ENCODE measurements at regions not wholly inside any gene's neighbourhood (a gene's known extent, or its start where the extent isn't known, plus 50 kb on each side); places are given as distances from the start of the nearest gene placed in this dataset.

- DNase-seq, result no peak
Observed at GRCh38 chr5:40412771-40413170, 266.9 kb upstream of the PTGER4 start.

DNA sequence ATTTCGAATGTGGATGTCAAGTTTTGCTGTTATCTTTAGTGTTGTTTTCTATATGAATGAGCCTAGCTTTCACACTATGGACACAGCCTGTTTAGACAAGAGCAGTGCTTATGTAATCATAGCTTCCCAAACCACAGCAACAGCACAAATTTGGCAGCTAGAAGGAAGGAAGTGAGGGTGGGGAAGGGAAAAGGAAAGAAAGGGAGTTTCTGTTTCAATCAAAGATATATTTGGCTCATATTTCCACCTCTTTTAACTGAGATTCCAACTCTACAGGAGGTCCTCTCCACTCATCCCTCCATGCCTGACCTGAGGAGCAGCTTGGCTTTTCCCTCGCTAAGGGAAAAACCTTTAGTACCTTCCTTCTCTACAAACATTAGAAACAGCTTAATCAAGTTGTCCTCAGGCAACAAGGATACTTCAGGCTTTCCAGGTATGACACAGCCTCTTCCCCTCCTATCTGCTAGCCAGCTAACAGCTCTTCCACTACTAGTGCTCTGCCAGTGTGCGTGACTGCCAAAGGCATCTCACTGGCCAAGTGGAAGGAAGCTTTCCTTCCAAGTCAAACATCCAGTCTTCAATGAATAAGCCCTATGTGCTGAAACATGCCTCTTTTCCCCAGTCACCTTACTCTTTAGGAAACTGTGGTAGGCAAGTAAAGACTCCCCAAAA lies 268.6 kb upstream of the PTGER4 start:
- DNase-seq, result no peak

- DNase-seq, result no peak
Observed at GRCh38 chr5:40410231-40410861, 269.4 kb upstream of the PTGER4 start.

GRCh38 chr5:40409601-40410000 lies 270.1 kb upstream of the PTGER4 start:
- no peak for DNase-seq

DNA sequence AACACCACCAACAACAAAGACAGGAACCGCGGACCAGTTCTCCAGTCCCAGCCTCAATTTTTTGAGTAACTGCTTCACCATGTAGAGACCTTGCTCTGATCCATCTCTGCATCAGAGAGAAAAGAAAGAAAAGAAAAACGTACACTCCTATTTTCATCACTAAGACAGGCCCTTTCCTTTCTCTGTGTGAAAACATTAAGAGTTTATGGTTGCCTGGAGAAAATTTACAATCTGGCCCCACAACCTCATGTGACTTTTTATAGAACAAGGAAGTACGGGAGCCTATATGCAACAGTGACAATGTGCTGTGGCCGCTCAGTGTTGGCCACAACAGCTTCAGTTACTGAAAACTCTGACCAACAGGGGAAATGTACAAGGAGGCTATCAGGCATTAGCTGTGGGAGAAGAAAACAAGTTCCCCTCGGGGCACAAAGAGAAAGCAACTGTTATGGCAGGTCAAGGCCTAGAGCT lies 272.9 kb upstream of the PTGER4 start:
- no peak for DNase-seq

DNA sequence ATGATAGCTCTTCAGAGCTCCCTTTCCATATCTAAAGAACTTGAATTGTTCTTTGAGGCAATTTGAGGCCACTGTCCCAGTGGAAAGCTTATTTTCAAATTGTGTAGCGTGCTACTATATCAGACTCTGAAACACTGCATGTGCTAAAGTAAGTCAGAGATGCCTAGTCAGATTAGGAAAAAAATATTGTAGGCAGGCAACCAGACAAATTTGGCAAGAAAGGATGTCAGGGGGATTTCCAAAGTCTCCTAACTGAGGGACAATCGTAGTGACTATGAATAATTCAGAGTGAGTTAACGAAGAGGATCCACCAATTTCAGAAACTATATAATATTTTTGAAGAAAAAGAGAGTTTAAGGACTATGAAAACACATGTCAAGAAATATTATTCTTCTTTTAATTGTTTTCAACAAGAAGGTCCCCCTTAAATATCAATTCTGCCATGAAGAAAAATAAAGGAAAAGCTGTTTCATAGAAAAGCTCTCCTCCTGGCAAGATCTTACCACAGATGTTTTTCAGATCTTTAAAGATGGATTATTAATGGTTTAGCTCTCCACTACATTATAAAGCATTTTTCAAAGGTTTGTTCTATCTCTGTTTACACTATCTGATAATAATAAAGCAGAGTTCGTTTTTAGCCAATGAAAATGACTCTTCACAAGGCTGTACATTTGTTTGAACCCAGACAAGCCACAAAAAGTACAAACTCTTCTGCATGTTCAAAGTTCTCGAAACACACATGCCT lies 273.5 kb upstream of the PTGER4 start:
- no peak for DNase-seq

GRCh38 chr5:40405230-40405629 lies 274.5 kb upstream of the PTGER4 start:
- DNase-seq, result no peak

DNA sequence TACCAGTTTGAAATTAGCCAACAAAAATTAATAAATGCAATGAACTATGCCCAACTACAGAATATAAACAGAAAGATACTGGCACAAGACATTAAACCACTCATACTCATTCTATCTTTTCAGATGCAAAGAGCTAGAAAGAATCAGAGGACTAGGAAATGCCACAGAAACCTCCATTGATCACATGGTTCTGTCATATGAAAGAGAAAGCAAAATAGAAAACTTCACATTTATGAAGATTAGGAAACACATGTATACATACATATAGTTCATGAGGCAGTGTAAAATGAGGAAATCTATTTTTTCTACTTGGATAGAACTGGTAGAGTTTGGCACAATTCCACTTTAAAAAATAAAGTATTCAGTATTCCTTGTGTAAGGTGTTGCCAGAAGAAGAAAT lies 275.1 kb upstream of the PTGER4 start:
- no peak for DNase-seq

DNA sequence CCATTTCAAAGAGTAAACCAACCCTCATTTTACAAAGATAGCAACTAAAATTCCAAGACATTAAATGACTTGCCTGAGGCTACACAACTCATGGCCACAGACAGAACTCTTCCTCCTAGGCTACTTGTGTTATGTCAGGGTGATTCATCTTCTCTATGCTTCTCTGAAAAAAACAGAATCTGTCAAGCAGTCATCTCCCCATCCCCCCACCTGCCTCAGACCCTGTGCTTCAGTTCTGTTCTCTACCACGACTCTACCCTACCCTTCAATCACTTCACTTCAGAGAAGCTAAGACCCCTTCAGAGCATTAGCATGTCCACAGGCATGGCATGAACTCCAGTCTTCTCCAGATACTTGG lies 277.7 kb upstream of the PTGER4 start:
- DNase-seq, result no peak

GRCh38 chr5:40401284-40402006 lies 278.3 kb upstream of the PTGER4 start:
- DNase-seq, result no peak

GRCh38 chr5:40400245-40400644 lies 279.5 kb upstream of the PTGER4 start:
- DNase-seq, result no peak

DNA sequence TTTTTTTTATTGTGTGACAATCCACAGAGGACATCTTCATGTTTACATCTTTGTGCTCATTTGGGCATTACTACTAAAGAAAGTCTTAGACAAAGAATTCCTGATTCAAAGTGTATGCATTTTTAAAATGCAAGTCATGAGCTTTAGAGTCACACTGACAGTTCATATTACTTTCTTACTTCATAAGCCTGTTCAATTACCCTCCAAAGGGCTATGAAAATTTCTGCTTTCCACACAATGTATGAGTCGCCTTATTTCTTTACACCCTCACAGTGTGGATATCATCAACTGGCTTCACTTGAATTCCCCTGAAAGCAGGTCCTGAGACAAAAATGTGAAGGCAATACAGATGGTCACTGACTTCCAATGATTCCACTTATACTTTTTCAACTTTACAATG lies 280.4 kb upstream of the PTGER4 start:
- DNase-seq, result no peak

DNA sequence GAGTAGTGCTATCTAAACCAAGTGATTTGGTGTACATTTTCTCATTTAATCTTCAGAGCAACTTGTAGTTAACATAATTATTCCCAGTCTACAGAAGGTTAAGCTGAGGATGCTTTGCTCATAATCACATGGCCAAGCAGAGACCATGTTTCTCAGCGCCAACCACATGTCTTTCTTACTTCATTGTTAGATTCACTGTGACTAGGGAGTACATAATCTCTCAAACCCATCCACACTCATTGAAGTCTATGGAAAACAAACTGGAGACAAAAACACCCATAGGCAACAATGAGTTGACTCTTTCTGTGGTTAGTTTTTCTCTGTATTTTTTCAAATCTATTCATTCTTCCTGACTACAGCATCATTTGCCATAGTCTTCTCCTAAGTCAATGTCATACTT lies 281.7 kb upstream of the PTGER4 start:
- no peak for DNase-seq

DNA sequence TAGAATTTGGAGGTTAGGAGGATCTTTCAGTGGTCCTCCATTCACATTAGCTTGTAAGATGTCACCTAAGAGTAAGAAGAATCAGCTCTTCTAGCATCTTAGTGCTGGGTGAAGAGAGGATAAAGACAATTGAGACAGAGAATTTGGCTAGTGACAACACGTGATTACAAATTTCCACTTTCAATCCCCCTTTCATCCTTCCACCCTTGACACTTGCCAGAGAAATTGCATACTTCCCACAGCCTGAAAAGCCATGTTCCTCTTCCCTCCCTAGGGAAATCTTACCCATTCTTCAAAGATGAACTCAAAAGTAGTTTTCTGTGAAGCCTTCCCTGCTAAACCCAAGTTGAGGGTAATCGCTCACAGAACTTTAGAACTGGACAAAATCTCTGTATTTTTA lies 282.6 kb upstream of the PTGER4 start:
- DNase-seq, result no peak

DNA sequence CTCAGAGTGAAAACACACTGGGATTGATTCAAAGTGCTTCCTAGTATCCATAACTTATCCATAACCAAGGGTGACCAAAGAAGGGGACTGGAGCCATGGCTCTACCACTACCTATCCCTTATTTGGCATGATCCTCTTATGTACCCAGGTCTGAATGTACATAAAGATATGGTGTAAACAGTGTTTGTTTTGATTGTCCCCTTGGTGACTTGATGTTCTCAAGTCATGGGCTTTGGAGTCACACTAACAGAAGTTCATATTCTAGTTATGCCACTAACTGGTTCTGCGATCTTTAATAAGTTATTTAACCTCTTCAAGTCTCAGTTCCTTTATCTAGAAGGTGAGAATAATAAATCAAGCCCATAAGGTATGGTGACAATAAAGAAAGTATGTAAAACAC lies 283.4 kb upstream of the PTGER4 start:
- no peak for DNase-seq

DNA sequence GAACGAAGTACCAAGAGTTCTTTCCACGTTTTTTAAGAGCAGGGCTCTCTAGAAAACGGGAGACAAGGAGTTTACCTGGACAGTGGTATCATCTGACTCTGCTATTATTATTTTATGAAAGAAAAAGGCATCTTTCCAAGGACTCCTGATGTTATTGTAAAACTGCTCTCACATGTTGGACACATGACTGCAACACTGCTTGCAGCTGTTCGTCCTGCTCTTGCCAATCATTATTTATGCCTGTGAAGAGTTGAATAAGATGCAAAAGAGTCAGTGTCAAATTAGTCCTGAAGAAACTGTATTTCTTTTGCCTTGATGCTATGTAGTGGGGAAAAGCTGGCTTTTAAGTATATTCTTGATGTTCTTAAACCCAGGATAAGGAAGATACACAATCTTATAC lies 284.5 kb upstream of the PTGER4 start:
- no peak for DNase-seq

GRCh38 chr5:40394698-40395097 lies 285.0 kb upstream of the PTGER4 start:
- no peak for DNase-seq

DNA sequence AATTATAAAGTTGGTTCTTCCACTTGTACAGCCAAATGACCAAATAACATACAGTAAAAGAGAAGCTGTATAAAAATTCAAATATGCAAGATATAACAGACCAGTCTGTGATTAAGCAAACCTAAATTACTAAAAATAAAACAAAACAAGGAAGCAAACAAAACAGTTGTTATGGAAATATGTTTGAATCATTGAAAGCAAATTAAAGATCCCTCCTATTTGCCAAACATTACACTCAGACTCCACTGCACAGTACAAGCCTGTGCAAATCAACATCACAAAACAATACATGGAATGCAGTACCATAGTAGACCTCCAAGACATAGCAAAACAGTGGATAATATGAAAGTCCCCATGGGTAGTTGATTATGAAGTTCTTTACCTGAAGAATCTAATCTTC lies 288.1 kb upstream of the PTGER4 start:
- DNase-seq, result no peak

GRCh38 chr5:40390281-40391149 lies 289.2 kb upstream of the PTGER4 start:
- no peak for DNase-seq

DNA sequence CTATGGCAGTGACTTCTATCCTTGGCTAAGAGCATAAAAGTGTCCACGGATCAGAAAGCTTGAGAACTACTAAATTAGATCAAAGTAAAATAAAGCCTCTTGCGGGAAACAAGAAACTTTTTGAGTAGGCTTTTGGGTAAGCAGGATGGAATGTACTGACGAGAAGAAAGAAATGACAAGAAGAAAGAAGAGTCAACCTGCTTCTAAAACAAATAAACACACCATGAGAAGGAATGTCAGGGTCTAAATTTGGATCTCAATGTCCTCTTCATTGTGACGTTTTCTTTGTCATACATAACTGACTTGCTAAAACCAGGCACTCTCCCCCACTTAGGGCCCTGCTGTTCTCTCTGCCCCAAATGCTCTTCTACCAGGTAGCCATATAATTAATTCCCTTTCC lies 290.1 kb upstream of the PTGER4 start:
- no peak for DNase-seq

DNA sequence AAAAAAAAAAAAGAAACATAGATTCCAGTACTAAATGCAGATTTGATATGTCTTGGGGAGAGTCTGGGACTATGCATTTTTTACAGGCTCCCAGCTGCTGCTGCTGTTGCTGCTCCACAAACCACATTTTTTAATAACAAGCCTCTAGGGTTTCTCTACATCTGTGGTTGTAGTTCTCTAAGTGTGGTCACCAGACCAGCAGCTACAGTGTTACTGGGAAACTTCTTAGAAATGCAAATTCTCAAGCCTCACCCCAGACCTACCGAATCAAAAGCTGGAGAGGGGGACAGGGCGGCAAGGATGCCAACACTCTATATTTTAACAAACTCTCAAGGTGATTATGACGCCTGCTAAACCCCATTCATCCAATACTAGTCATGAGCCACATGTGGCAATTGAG lies 293.4 kb upstream of the PTGER4 start:
- DNase-seq, result no peak

- DNase-seq, result no peak
Observed at GRCh38 chr5:40385544-40385943, 294.2 kb upstream of the PTGER4 start.
